HEK293T (cell line): ENCODE measurements at regions not wholly inside any gene's neighbourhood (a gene's known extent, or its start where the extent isn't known, plus 50 kb on each side); places are given as distances from the start of the nearest gene placed in this dataset.

Experiments used
- ARNT ChIP-seq: fragments of 450-650 bp; IDR thresholded peaks from 2 replicates; pipeline ENCODE4 v1.6.1; 2017; ENCODE audit warnings: mild to moderate bottlenecking
- BHLHE40 ChIP-seq: fragments of 450-650 bp; IDR thresholded peaks from 2 replicates; pipeline ENCODE4 v1.6.1; 2016; ENCODE audit warnings: mild to moderate bottlenecking, moderate library complexity, borderline replicate concordance
- FOXM1 ChIP-seq: fragments of 450-650 bp; IDR thresholded peaks from 2 replicates; pipeline ENCODE4 v1.6.1; 2017; ENCODE audit warnings: mild to moderate bottlenecking, borderline replicate concordance
- LEF1 ChIP-seq: fragments of 450-650 bp; IDR thresholded peaks from 2 replicates; pipeline ENCODE4 v1.6.1; 2017; ENCODE audit warnings: mild to moderate bottlenecking, borderline replicate concordance
- TARDBP ChIP-seq: fragments of 450-650 bp; IDR thresholded peaks from 2 replicates; pipeline ENCODE4 v1.6.1; 2016

DNA sequence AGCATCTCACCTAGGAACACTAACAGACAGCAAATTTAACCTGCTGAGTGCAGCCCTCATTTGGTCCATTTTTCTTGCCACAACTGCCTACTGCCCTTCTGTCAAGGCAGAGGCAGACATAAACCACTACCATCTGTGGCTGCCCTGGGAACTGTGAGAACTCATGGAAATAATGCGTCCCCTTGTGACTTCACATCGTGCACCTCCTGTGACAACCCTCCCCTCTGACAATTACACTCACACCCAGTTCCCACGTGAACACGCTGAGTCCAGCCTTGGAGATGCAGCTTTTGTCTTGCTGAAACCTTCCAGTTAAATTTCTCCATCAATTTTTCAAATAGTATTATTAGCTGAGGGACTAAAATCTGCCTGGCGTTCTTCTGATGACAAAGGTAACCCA, 193.1 kb upstream of the KLF14 start:
- no peak for TF ChIP-seq FOXM1
- no peak for TF ChIP-seq TARDBP
- TF ChIP-seq LEF1: no peak
- TF ChIP-seq ARNT: no peak
- TF ChIP-seq BHLHE40: no peak
